Uterus (tissue), 2 donors: ENCODE measurements at regions not wholly inside any gene's neighbourhood (a gene's known extent, or its start where the extent isn't known, plus 50 kb on each side); places are given as distances from the start of the nearest gene placed in this dataset.

Source experiments
- POLR2A ChIP-seq, 2 donors: fragments of 450-650 bp; IDR thresholded peaks; one replicate each; pipeline ENCODE4 v1.6.1; 2016; ENCODE audit warnings: antibody characterized with exemption in 2 of 2, mild to moderate bottlenecking in 1 of 2, moderate library complexity in 1 of 2
- TF ChIP-seq, protein P1 (sequence below), 4 experiments: fragments of 200-600 bp in 2 of 4; fragments of 450-650 bp in 2 of 4; sonication (generic) in 2 of 4; IDR thresholded peaks; one replicate each; pipeline ENCODE4 v1.5.1; 2016 to 2019; ENCODE audit warnings: antibody characterized with exemption in 4 of 4, mild to moderate bottlenecking in 2 of 4, moderate library complexity in 1 of 4

GRCh38 chr3:127059072-127059471, 76.2 kb downstream of the PLXNA1 start:
- TF ChIP-seq, protein P1, sequence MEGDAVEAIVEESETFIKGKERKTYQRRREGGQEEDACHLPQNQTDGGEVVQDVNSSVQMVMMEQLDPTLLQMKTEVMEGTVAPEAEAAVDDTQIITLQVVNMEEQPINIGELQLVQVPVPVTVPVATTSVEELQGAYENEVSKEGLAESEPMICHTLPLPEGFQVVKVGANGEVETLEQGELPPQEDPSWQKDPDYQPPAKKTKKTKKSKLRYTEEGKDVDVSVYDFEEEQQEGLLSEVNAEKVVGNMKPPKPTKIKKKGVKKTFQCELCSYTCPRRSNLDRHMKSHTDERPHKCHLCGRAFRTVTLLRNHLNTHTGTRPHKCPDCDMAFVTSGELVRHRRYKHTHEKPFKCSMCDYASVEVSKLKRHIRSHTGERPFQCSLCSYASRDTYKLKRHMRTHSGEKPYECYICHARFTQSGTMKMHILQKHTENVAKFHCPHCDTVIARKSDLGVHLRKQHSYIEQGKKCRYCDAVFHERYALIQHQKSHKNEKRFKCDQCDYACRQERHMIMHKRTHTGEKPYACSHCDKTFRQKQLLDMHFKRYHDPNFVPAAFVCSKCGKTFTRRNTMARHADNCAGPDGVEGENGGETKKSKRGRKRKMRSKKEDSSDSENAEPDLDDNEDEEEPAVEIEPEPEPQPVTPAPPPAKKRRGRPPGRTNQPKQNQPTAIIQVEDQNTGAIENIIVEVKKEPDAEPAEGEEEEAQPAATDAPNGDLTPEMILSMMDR (IDR thresholded peaks at IDR 0.05) = no peak
- no peak for TF ChIP-seq POLR2A (IDR thresholded peaks at IDR 0.05)
